Mesendoderm (in vitro differentiated cells): ENCODE measurements at regions not wholly inside any gene's neighbourhood (a gene's known extent, or its start where the extent isn't known, plus 50 kb on each side); places are given as distances from the start of the nearest gene placed in this dataset.
A peak's percentile ranks its signal among the peaks of the same experiment; 100 is the strongest.
"Not testable (repeated sequence)": the region's sequence is repeated elsewhere in the genome, so short reads cannot be mapped to it uniquely, and the experiment has no call there.

Experiments
- DNase-seq: peaks from one replicate; pipeline ENCODE4 v3.0.0; 2013
- H2AK5ac ChIP-seq: 2 replicates; pipeline ENCODE4 v1.6.1; 2013; ENCODE audit warnings: low read length, inconsistent platforms
- H2BK120ac ChIP-seq: 2 replicates; pipeline ENCODE4 v1.6.1; 2013; ENCODE audit warnings: low read depth, mild to moderate bottlenecking, low read length, moderate library complexity, mixed read lengths
- H2BK15ac ChIP-seq: replicated peaks from 2 replicates; pipeline ENCODE4 v1.6.1; 2013; ENCODE audit warnings: low read depth, mild to moderate bottlenecking, moderate library complexity
- H2BK5ac ChIP-seq: 2 replicates; pipeline ENCODE4 v1.6.1; 2013; ENCODE audit warnings: low read length, inconsistent platforms
- H3K18ac ChIP-seq: 2 replicates; pipeline ENCODE4 v1.6.1; 2013; ENCODE audit warnings: mild to moderate bottlenecking, low read length, mixed read lengths
- H3K23ac ChIP-seq: one replicate; pipeline ENCODE4 v1.6.1; 2013; ENCODE audit warnings: low read length
- H3K27ac ChIP-seq: 2 replicates; pipeline ENCODE4 v1.5.1; 2013; ENCODE audit warnings: low read depth, mild to moderate bottlenecking, inconsistent platforms, low read length, moderate library complexity
- H3K27me3 ChIP-seq: 2 replicates; pipeline ENCODE4 v1.6.1; 2013; ENCODE audit warnings: low read length, control low read depth, mild to moderate bottlenecking, inconsistent platforms; ENCODE audit not compliant: insufficient read depth, poor library complexity
- H3K36me3 ChIP-seq: 2 replicates; pipeline ENCODE4 v1.6.1; 2013; ENCODE audit warnings: low read length, inconsistent platforms; ENCODE audit not compliant: control insufficient read depth, insufficient read depth
- H3K4ac ChIP-seq: one replicate; pipeline ENCODE4 v1.6.1; 2013; ENCODE audit warnings: low read depth, mild to moderate bottlenecking, low read length, moderate library complexity
- H3K4me1 ChIP-seq: 2 replicates; pipeline ENCODE4 v1.6.1; 2013; ENCODE audit warnings: low read depth, low read length, inconsistent platforms; ENCODE audit not compliant: control insufficient read depth
- H3K4me2 ChIP-seq: 2 replicates; pipeline ENCODE4 v1.6.1; 2013; ENCODE audit warnings: low read length
- H3K4me3 ChIP-seq: 2 replicates; pipeline ENCODE4 v1.5.1; 2013; ENCODE audit warnings: mild to moderate bottlenecking, low read length
- H3K56ac ChIP-seq: one replicate; pipeline ENCODE4 v1.6.1; 2013; ENCODE audit warnings: low read length
- H3K79me1 ChIP-seq: 2 replicates; pipeline ENCODE4 v1.6.1; 2013; ENCODE audit warnings: low read length, inconsistent platforms
- H3K79me2 ChIP-seq: 2 replicates; pipeline ENCODE4 v1.6.1; 2013; ENCODE audit warnings: mild to moderate bottlenecking, low read length; ENCODE audit not compliant: control insufficient read depth, insufficient read depth
- H3K9ac ChIP-seq: 2 replicates; pipeline ENCODE4 v1.6.1; 2013; ENCODE audit warnings: low read length, inconsistent platforms
- H4K5ac ChIP-seq: one replicate; pipeline ENCODE4 v1.6.1; 2013; ENCODE audit warnings: low read length
- H4K8ac ChIP-seq: one replicate; pipeline ENCODE4 v1.6.1; 2013; ENCODE audit warnings: low read depth, mild to moderate bottlenecking, control low read depth, low read length, moderate library complexity
- WGBS: extraction: QIAGEN DNeasy Blood & Tissue Kit; methylation state at CpG from one replicate; pipeline ENCODE4 v1.1.7; 2013; ENCODE audit warnings: low lambda C conversion rate, missing lambda C conversion rate; ENCODE audit not compliant: insufficient coverage; ENCODE audit errors: extremely low coverage; 5-methylcytosine and 5-hydroxymethylcytosine counted together

GRCh38 chr1:146474216-146474615, 245.4 kb upstream of the NOTCH2NLA start:
- no CpG with 5 or more reads among the region's 6 CpGs for WGBS
- not testable (repeated sequence) for H2BK120ac ChIP-seq, H3K27me3 ChIP-seq, H3K9ac ChIP-seq, H2BK5ac ChIP-seq, H2BK15ac ChIP-seq, H4K8ac ChIP-seq, H3K27ac ChIP-seq, H2AK5ac ChIP-seq, H3K23ac ChIP-seq, H3K4me1 ChIP-seq, H3K36me3 ChIP-seq, H3K4me2 ChIP-seq, H3K4ac ChIP-seq, H3K18ac ChIP-seq, H3K4me3 ChIP-seq, H4K5ac ChIP-seq, H3K79me2 ChIP-seq, H3K79me1 ChIP-seq, H3K56ac ChIP-seq, DNase-seq

- H2BK15ac ChIP-seq, H2BK120ac ChIP-seq, H3K36me3 ChIP-seq, H3K4me3 ChIP-seq, H3K4me1 ChIP-seq, H2BK5ac ChIP-seq, H3K9ac ChIP-seq, H4K5ac ChIP-seq, H3K23ac ChIP-seq, H3K18ac ChIP-seq, H3K79me1 ChIP-seq, H3K79me2 ChIP-seq, H2AK5ac ChIP-seq, H3K4ac ChIP-seq, H3K27ac ChIP-seq, H3K27me3 ChIP-seq, H4K8ac ChIP-seq, H3K4me2 ChIP-seq: not testable (repeated sequence)
- H3K56ac ChIP-seq, result peak overlapping the region; percentile 60
- peak; percentile 75 for DNase-seq
- no CpG with 5 or more reads among the region's 42 CpGs for WGBS
Measured at GRCh38 chr1:146472192-146472861, 243.5 kb upstream of the NOTCH2NLA start.

DNA sequence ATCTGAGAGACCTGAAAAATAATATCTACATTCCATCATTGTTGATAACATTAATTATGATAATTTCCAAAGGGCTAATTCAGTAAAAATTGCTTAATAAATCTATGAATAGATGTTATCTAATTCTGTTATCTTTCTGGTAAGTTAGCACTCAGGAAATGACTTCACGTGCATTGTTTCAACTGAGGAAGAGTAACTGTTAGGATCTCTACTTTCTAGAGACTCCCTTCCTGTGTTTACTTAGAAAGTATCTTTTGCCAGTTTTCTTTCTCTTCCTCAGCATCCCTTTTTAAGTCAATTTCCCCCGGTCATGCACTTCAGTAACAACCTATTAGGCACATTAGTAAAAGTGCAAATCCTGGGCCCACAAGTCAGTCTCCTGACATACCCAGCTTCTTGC, 231.1 kb upstream of the NOTCH2NLA start:
- not testable (repeated sequence) for H2BK15ac ChIP-seq, DNase-seq, H3K27ac ChIP-seq, H4K8ac ChIP-seq, H3K4me2 ChIP-seq, H3K4me1 ChIP-seq, H2BK5ac ChIP-seq, H3K36me3 ChIP-seq, H3K18ac ChIP-seq, H3K79me1 ChIP-seq, H3K4me3 ChIP-seq, H3K27me3 ChIP-seq, H3K79me2 ChIP-seq, H3K4ac ChIP-seq, H4K5ac ChIP-seq, H2AK5ac ChIP-seq, H2BK120ac ChIP-seq, H3K56ac ChIP-seq, H3K9ac ChIP-seq, H3K23ac ChIP-seq
- no CpG with 5 or more reads among the region's 2 CpGs for WGBS

- not testable (repeated sequence) for H3K23ac ChIP-seq, H4K5ac ChIP-seq, H3K4me1 ChIP-seq, H2BK120ac ChIP-seq, H3K4me2 ChIP-seq, H2AK5ac ChIP-seq, H2BK5ac ChIP-seq, H3K4me3 ChIP-seq, H3K18ac ChIP-seq, H3K36me3 ChIP-seq, H3K4ac ChIP-seq, H3K9ac ChIP-seq, H3K56ac ChIP-seq, H3K79me1 ChIP-seq, H3K27me3 ChIP-seq, H3K79me2 ChIP-seq, H2BK15ac ChIP-seq, H3K27ac ChIP-seq, H4K8ac ChIP-seq
- no CpG with 5 or more reads among the region's 5 CpGs for WGBS
- DNase-seq, result peak; percentile 6
Measured at GRCh38 chr1:146459308-146459707, 230.5 kb upstream of the NOTCH2NLA start.

GRCh38 chr1:146448877-146449246, 220.0 kb upstream of the NOTCH2NLA start:
- H3K79me2 ChIP-seq, H3K18ac ChIP-seq, H4K5ac ChIP-seq, DNase-seq, H3K4me1 ChIP-seq, H4K8ac ChIP-seq, H2BK5ac ChIP-seq, H3K9ac ChIP-seq, H3K27me3 ChIP-seq, H3K4me2 ChIP-seq, H3K79me1 ChIP-seq, H3K27ac ChIP-seq, H3K36me3 ChIP-seq, H2BK15ac ChIP-seq, H3K4me3 ChIP-seq, H3K23ac ChIP-seq, H2AK5ac ChIP-seq, H3K56ac ChIP-seq, H2BK120ac ChIP-seq, H3K4ac ChIP-seq: not testable (repeated sequence)
- no CpG with 5 or more reads among the region's 13 CpGs for WGBS

DNA sequence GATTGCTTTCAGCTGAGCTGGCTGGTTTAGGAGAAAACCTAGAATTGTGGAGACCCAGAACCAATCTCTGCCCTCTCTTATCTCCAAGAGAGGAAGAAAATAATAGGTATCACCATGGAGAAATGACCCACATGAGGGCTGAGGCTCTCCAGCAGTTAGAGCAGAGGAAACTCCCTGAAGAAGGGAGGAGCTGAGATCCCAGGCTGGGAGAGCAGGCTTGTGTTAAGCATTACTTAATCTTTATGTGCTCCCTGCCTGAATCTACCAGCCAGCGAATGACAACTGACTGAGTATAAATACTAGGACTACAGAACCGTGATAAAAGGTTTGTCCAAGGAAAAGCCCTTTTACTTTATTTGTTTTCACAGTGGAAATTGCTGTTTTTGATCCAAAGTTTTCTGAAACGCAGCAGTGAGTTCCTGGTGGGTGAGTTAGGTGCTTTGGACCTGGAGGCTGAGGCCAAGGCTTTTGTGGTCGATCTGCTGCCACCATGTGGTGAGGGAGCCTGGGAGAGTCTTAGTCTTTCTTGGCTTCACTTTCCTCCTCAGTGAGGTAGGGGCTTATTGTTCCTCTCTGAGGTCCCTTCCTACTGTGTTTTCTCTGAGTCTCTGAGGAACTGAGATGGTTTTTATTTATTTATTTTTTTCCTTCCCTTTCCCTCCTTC, 219.5 kb upstream of the NOTCH2NLA start:
- not testable (repeated sequence) for H2BK15ac ChIP-seq, H4K8ac ChIP-seq, H3K4me2 ChIP-seq, H3K79me2 ChIP-seq, H3K4me1 ChIP-seq, H3K4ac ChIP-seq, DNase-seq, H3K79me1 ChIP-seq, H4K5ac ChIP-seq, H2BK120ac ChIP-seq, H3K4me3 ChIP-seq, H3K56ac ChIP-seq, H3K23ac ChIP-seq, H3K36me3 ChIP-seq, H2AK5ac ChIP-seq, H3K9ac ChIP-seq, H3K27me3 ChIP-seq, H2BK5ac ChIP-seq, H3K27ac ChIP-seq, H3K18ac ChIP-seq
- WGBS, result no CpG with 5 or more reads among the region's 4 CpGs
